Uterus (tissue), 2 donors: ENCODE measurements at regions not wholly inside any gene's neighbourhood (a gene's known extent, or its start where the extent isn't known, plus 50 kb on each side); places are given as distances from the start of the nearest gene placed in this dataset.

Source experiments
- POLR2A ChIP-seq, 2 donors: fragments of 450-650 bp; IDR thresholded peaks; one replicate each; pipeline ENCODE4 v1.6.1; 2016; ENCODE audit warnings: antibody characterized with exemption in 2 of 2, mild to moderate bottlenecking in 1 of 2, moderate library complexity in 1 of 2
- TF ChIP-seq, protein P1 (sequence below), 4 experiments: fragments of 200-600 bp in 2 of 4; fragments of 450-650 bp in 2 of 4; sonication (generic) in 2 of 4; IDR thresholded peaks; one replicate each; pipeline ENCODE4 v1.5.1; 2016 to 2019; ENCODE audit warnings: antibody characterized with exemption in 4 of 4, mild to moderate bottlenecking in 2 of 4, moderate library complexity in 1 of 4

DNA sequence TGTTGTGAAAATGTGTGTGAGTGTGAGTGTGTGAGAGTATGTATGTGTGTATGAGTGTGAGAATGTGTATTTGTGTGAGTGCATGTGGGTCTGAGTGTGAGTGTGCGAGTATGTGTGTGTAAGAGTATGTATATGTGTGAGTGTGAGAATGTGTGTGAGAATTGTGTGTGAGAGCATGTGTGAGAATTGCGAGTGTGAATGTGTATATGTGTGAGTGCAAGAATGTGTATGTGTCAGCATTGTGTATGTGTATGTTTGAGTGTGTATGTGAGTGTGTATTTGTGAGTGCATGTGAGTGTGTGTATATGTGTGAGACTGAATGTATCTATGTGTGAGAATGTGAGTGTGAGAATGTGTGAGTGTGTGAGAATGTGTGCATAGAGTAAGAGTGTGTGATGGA, 72.0 kb upstream of the PCBD1 start:
- TF ChIP-seq, protein P1, sequence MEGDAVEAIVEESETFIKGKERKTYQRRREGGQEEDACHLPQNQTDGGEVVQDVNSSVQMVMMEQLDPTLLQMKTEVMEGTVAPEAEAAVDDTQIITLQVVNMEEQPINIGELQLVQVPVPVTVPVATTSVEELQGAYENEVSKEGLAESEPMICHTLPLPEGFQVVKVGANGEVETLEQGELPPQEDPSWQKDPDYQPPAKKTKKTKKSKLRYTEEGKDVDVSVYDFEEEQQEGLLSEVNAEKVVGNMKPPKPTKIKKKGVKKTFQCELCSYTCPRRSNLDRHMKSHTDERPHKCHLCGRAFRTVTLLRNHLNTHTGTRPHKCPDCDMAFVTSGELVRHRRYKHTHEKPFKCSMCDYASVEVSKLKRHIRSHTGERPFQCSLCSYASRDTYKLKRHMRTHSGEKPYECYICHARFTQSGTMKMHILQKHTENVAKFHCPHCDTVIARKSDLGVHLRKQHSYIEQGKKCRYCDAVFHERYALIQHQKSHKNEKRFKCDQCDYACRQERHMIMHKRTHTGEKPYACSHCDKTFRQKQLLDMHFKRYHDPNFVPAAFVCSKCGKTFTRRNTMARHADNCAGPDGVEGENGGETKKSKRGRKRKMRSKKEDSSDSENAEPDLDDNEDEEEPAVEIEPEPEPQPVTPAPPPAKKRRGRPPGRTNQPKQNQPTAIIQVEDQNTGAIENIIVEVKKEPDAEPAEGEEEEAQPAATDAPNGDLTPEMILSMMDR (IDR thresholded peaks at IDR 0.05), result no peak
- TF ChIP-seq POLR2A (IDR thresholded peaks at IDR 0.05), result no peak
